ENCODE measurements at regions not wholly inside any gene's neighbourhood (a gene's known extent, or its start where the extent isn't known, plus 50 kb on each side); places are given as distances from the start of the nearest gene placed in this dataset.

DNA sequence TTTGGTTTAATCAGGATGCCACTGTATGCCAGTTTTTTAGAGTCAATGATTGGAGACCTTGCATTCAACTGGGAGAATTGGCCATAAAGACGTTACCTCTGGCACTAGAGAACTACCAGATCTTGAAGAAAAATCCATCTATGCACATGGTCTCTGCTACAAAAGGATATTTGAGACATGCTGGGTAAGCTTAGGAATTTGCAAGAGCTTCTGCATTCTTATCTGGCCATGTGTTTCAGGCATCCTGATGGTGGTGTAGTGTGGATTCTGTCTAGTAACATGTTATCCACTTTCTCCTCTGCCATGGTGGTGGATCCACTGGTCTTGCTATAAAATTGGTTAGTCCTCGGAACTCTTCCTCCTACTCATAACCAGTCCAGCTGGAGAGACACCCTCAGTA, 185.3 kb upstream of the WDFY3 start:
- Histone ChIP-seq H3K36me3 (ENCODE audit: low read depth) (no peaks in the 10 kb centered on the region), H3K4me1 (ENCODE audit: insufficient read depth) (0 out of 2 replicates have a peak, but pooled peaks cover 3% of the 10 kb centered on the region), H3K27me3 (replicated peaks; ENCODE audit: insufficient read depth) (no peaks in the 10 kb centered on the region), H3K9me2 (ENCODE audit: insufficient read depth) (no peaks in the 10 kb centered on the region), H3K9me3 (ENCODE audit: low read depth) (no peaks in the 10 kb centered on the region), H3K79me2 (ENCODE audit: insufficient read depth) (no peaks in the 10 kb centered on the region), H3F3A (ENCODE audit: insufficient read depth) (no peaks in the 10 kb centered on the region), H3K4me2 (ENCODE audit: unreplicated experiment) (no peak overlapping the region), H3K4me3 (no peak overlapping the region), H3K27ac (no peak overlapping the region), H3K9ac (no peak overlapping the region), H2AFZ (no peak overlapping the region), H4K20me1 (ENCODE audit: insufficient read depth) (no peaks in the 10 kb centered on the region)
- in situ Hi-C loops (cut with MboI): no loop called here
- no peak for DNase-seq
- TF ChIP-seq EZH2phosphoT487 (IDR thresholded peaks at IDR 0.05; ENCODE audit: insufficient read depth, low read depth) (no peak), EZH2 (IDR thresholded peaks at IDR 0.05; ENCODE audit: insufficient read depth, poor library complexity, severe bottlenecking) (no peak)
- 45 to 64% methylated on average over 2 of the region's 2 CpGs for whole genome bisulfite sequencing, 2 experiments (ENCODE audit: low coverage in 1 of 2, low lambda C conversion rate in 2 of 2, missing lambda C conversion rate in 2 of 2)

DNA sequence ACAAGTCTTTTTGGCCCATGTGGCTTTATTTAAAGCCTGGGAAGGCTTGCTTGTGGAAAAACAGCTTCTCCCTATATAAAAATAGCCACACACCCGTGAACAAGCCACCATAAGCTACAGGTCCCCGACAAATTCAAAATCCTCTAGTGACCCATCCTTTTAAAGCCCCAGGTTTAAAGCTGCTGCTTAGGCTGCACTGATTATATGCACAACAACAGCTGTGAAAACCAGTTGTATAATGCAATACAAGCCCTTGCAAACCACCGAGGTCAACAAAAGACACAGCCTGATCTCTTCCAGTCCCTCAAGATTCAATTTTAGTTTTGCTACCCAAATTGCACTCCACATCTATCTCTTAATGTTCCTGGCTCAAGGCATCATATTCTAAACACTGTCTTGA, 186.0 kb upstream of the WDFY3 start:
- H2AFZ ChIP-seq: no peak overlapping the region
- H3K4me3 ChIP-seq: no peak overlapping the region
- H3K79me2 ChIP-seq (ENCODE audit: insufficient read depth): no peaks in the 10 kb centered on the region
- no peaks in the 10 kb centered on the region for H3K9me2 ChIP-seq (ENCODE audit: insufficient read depth)
- H3K4me1 ChIP-seq (ENCODE audit: insufficient read depth): 0 out of 2 replicates have a peak, but pooled peaks cover 3% of the 10 kb centered on the region
- no peak overlapping the region for H3K9ac ChIP-seq
- TF ChIP-seq EZH2 (IDR thresholded peaks at IDR 0.05; ENCODE audit: insufficient read depth, poor library complexity, severe bottlenecking): no peak
- TF ChIP-seq EZH2phosphoT487 (IDR thresholded peaks at IDR 0.05; ENCODE audit: insufficient read depth, low read depth): no peak
- no peaks in the 10 kb centered on the region for H3K36me3 ChIP-seq (ENCODE audit: low read depth)
- DNase-seq: no peak
- no peak overlapping the region for H3K4me2 ChIP-seq (ENCODE audit: unreplicated experiment)
- in situ Hi-C loops (cut with MboI): no loop called here
- no peaks in the 10 kb centered on the region for H3K27me3 ChIP-seq (replicated peaks; ENCODE audit: insufficient read depth)
- H4K20me1 ChIP-seq (ENCODE audit: insufficient read depth): no peaks in the 10 kb centered on the region
- WGBS, 2 experiments (ENCODE audit: low coverage in 1 of 2, low lambda C conversion rate in 2 of 2, missing lambda C conversion rate in 2 of 2): 86 to 89% methylated on average over 3 of the region's 3 CpGs
- no peaks in the 10 kb centered on the region for H3F3A ChIP-seq (ENCODE audit: insufficient read depth)
- H3K9me3 ChIP-seq (ENCODE audit: low read depth): no peaks in the 10 kb centered on the region
- H3K27ac ChIP-seq: no peak overlapping the region

DNA sequence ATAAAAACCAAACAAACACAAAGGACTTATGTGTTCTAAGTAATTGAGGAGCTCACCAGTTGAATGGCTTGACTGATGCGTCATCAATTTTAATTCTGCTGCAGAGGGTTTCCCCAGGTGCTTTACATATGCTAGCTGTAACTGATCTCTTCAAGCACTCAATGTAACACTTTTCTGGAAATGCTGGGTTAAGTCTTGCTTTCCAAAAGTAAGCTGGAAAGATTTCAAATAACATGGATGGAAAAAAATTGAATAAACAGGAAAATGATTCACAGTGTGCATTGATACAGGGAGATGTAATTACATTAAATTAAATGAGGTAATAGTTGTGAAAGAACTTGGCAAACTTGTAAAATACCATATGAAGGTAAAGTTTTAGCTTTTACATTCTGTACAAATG, 186.7 kb upstream of the WDFY3 start:
- DNase-seq: peak; percentile 4
- Histone ChIP-seq H3K9me3 (ENCODE audit: low read depth) (no peaks in the 10 kb centered on the region), H3K27me3 (replicated peaks; ENCODE audit: insufficient read depth) (no peaks in the 10 kb centered on the region), H3K9me2 (ENCODE audit: insufficient read depth) (no peaks in the 10 kb centered on the region), H3K36me3 (ENCODE audit: low read depth) (no peaks in the 10 kb centered on the region), H3K4me2 (ENCODE audit: unreplicated experiment) (no peak overlapping the region), H4K20me1 (ENCODE audit: insufficient read depth) (no peaks in the 10 kb centered on the region), H3K4me3 (no peak overlapping the region), H3K79me2 (ENCODE audit: insufficient read depth) (no peaks in the 10 kb centered on the region), H3K27ac (no peak overlapping the region), H3F3A (ENCODE audit: insufficient read depth) (no peaks in the 10 kb centered on the region), H3K9ac (no peak overlapping the region), H3K4me1 (ENCODE audit: insufficient read depth) (no peaks in the 10 kb centered on the region), H2AFZ (no peak overlapping the region)
- 94 to 95% methylated on average over 1 of the region's 1 CpG for WGBS, 2 experiments (ENCODE audit: low coverage in 1 of 2, low lambda C conversion rate in 2 of 2, missing lambda C conversion rate in 2 of 2)
- TF ChIP-seq EZH2phosphoT487 (IDR thresholded peaks at IDR 0.05; ENCODE audit: insufficient read depth, low read depth) (no peak), EZH2 (IDR thresholded peaks at IDR 0.05; ENCODE audit: insufficient read depth, poor library complexity, severe bottlenecking) (no peak)
- in situ Hi-C loops (cut with MboI): no loop called here

DNA sequence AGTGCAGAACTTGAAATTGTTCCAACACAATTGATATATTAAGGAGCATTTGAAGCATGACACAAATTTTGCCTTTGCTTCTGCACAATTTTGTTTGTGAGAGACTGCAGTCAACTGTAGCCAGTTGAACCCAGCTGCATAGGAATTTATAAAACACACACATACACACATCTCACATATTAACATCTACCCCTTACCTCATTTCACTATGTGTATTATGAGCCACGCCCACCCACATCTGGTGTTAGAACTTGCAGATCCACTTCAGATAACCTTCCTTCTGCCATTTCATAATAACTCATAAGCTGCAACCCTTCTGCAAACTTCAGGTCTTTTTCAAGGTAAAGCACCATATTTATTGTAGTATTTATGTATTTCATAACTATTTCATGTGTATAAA, 188.1 kb upstream of the WDFY3 start:
- H3K79me2 ChIP-seq (ENCODE audit: insufficient read depth): no peaks in the 10 kb centered on the region
- H3K4me2 ChIP-seq (ENCODE audit: unreplicated experiment): no peak overlapping the region
- no peaks in the 10 kb centered on the region for H3F3A ChIP-seq (ENCODE audit: insufficient read depth)
- no peak overlapping the region for H2AFZ ChIP-seq
- no peak for DNase-seq
- H3K9me2 ChIP-seq (ENCODE audit: insufficient read depth): no peaks in the 10 kb centered on the region
- no peak overlapping the region for H3K4me3 ChIP-seq
- H3K27ac ChIP-seq: no peak overlapping the region
- no peaks in the 10 kb centered on the region for H3K27me3 ChIP-seq (replicated peaks; ENCODE audit: insufficient read depth)
- H3K9ac ChIP-seq: no peak overlapping the region
- no peaks in the 10 kb centered on the region for H3K4me1 ChIP-seq (ENCODE audit: insufficient read depth)
- TF ChIP-seq EZH2phosphoT487 (IDR thresholded peaks at IDR 0.05; ENCODE audit: insufficient read depth, low read depth) (no peak), EZH2 (IDR thresholded peaks at IDR 0.05; ENCODE audit: insufficient read depth, poor library complexity, severe bottlenecking) (no peak)
- no peaks in the 10 kb centered on the region for H3K36me3 ChIP-seq (ENCODE audit: low read depth)
- in situ Hi-C loops (cut with MboI): no loop called here
- no peaks in the 10 kb centered on the region for H3K9me3 ChIP-seq (ENCODE audit: low read depth)
- WGBS, 2 experiments (ENCODE audit: low coverage in 1 of 2, low lambda C conversion rate in 2 of 2, missing lambda C conversion rate in 2 of 2): 37 to 52% methylated on average over 1 of the region's 1 CpG
- H4K20me1 ChIP-seq (ENCODE audit: insufficient read depth): no peaks in the 10 kb centered on the region

DNA sequence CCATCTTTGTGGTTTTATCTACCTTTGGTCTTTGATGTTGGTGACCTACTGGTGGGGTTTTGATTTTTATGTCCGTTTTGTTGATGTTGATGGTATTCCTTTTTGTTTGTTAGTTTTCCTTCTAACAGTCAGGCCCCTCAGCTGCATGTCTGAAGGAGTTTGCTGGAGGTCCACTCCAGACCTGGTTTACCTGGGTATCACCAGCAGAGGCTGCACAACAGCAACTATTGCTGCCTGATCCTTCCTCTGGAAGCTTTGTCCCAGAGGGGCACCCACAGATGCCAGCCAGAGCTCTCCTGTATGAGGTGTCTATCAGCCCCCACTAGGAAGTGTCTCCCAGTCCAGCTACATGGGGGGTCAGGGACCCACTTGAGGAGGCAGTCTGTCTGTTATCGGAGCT, 199.3 kb upstream of the WDFY3 start:
- no peaks in the 10 kb centered on the region for H3K9me2 ChIP-seq (ENCODE audit: insufficient read depth)
- no peaks in the 10 kb centered on the region for H3K9me3 ChIP-seq (ENCODE audit: low read depth)
- TF ChIP-seq EZH2 (IDR thresholded peaks at IDR 0.05; ENCODE audit: insufficient read depth, poor library complexity, severe bottlenecking): no peak
- TF ChIP-seq EZH2phosphoT487 (IDR thresholded peaks at IDR 0.05; ENCODE audit: insufficient read depth, low read depth): no peak
- H3K36me3 ChIP-seq (ENCODE audit: low read depth): no peaks in the 10 kb centered on the region
- WGBS, 2 experiments (ENCODE audit: low coverage in 1 of 2, low lambda C conversion rate in 2 of 2, missing lambda C conversion rate in 2 of 2): 56 to 76% methylated on average over 2 of the region's 2 CpGs
- H3K4me1 ChIP-seq (ENCODE audit: insufficient read depth): no peaks in the 10 kb centered on the region
- DNase-seq: no peak
- no peaks in the 10 kb centered on the region for H3K79me2 ChIP-seq (ENCODE audit: insufficient read depth)
- H4K20me1 ChIP-seq (ENCODE audit: insufficient read depth): no peaks in the 10 kb centered on the region
- no peak overlapping the region for H2AFZ ChIP-seq
- H3K9ac ChIP-seq: no peak overlapping the region
- in situ Hi-C loops (cut with MboI): no loop called here
- H3K27me3 ChIP-seq (replicated peaks; ENCODE audit: insufficient read depth): 0 out of 2 replicates have a peak, but pooled peaks cover 12% of the 10 kb centered on the region
- no peak overlapping the region for H3K27ac ChIP-seq
- H3K4me2 ChIP-seq (ENCODE audit: unreplicated experiment): no peak overlapping the region
- no peaks in the 10 kb centered on the region for H3F3A ChIP-seq (ENCODE audit: insufficient read depth)
- H3K4me3 ChIP-seq: no peak overlapping the region
